BJ (cell line): ENCODE measurements at regions not wholly inside any gene's neighbourhood (a gene's known extent, or its start where the extent isn't known, plus 50 kb on each side); places are given as distances from the start of the nearest gene placed in this dataset.

Experiments
- CTCF ChIA-PET: fragments of 350-600 bp; formaldehyde crosslinking; extraction: SDS; loops from one replicate; lab custom pipeline; 2021; ENCODE audit warnings: antibody characterized with exemption, inconsistent platforms; lab: Yijun Ruan, JAX
- POLR2A ChIA-PET: fragments of 300-600 bp; sonication (Branson Sonifier 250); formaldehyde crosslinking; extraction: SDS; loops from one replicate; lab custom pipeline; 2021; ENCODE audit warnings: antibody characterized with exemption; lab: Charles Lee
- DNase-seq: peaks from one replicate; pipeline ENCODE4 v3.0.0-alpha.2; 2011; ENCODE audit warnings: low read depth
- H3K27me3 ChIP-seq: 2 replicates; pipeline ENCODE4 v1.6.0; 2011; ENCODE audit warnings: low read length; ENCODE audit not compliant: control insufficient read depth, insufficient read depth
- H3K36me3 ChIP-seq: 2 replicates; pipeline ENCODE4 v1.5.1; 2011; ENCODE audit warnings: low read length; ENCODE audit not compliant: control insufficient read depth, insufficient read depth
- H3K4me3 ChIP-seq: 2 replicates; pipeline ENCODE4 v1.5.1; 2011; ENCODE audit warnings: low read depth, mild to moderate bottlenecking, control low read depth, low read length
- TF ChIP-seq, protein P1 (sequence below): IDR thresholded peaks from 2 replicates; pipeline ENCODE4 v1.5.1; 2011; ENCODE audit warnings: low read depth, mild to moderate bottlenecking, control low read depth, inconsistent platforms, low read length, moderate library complexity; ENCODE audit not compliant: insufficient read depth

DNA sequence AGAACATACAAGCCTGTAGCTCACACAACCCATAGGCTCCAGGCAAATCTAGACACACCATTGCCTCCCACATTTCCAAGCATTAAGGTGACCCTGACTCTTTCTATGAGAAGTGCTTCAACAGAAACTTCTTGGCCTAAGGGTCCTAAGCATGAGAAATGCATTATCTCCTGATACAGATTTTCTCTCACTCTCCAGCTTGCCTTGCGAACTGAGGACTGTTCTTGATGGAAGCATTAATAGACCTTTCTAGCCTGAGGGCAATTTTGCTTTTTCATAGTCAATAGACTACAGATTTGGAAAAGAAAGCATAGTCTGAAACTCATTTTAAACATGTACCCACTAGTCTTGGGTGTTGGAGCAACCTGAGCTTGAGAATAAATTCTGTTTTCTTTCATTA is 1801.3 kb upstream of the PCDH7 start:
- DNase-seq: no peak
- ChIA-PET POLR2A (no interaction called here), CTCF (no interaction called here)
- TF ChIP-seq, protein P1, sequence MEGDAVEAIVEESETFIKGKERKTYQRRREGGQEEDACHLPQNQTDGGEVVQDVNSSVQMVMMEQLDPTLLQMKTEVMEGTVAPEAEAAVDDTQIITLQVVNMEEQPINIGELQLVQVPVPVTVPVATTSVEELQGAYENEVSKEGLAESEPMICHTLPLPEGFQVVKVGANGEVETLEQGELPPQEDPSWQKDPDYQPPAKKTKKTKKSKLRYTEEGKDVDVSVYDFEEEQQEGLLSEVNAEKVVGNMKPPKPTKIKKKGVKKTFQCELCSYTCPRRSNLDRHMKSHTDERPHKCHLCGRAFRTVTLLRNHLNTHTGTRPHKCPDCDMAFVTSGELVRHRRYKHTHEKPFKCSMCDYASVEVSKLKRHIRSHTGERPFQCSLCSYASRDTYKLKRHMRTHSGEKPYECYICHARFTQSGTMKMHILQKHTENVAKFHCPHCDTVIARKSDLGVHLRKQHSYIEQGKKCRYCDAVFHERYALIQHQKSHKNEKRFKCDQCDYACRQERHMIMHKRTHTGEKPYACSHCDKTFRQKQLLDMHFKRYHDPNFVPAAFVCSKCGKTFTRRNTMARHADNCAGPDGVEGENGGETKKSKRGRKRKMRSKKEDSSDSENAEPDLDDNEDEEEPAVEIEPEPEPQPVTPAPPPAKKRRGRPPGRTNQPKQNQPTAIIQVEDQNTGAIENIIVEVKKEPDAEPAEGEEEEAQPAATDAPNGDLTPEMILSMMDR: no peak
- H3K4me3 ChIP-seq: no peak overlapping the region
- no peaks in the 10 kb centered on the region for H3K36me3 ChIP-seq
- no peaks in the 10 kb centered on the region for H3K27me3 ChIP-seq

DNA sequence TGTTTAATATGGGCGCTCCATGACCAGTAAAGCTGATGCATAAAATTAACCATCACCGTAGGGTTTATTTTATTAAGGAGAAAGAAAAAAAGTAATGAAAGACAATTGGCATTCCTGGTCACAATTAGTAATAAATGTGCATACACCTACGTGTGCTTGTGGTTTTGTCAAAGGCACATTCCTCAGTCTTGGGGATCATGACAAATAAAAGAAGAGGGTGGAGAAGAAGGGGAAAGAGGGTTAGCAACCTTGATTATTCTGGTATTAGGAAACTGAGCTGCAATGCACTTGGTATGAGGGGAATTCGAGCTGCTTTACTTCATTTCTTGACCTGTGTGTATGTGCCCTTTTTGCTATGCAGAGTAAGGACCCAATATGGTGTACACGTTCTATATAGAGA is 1798.3 kb upstream of the PCDH7 start:
- ChIA-PET POLR2A (no interaction called here), CTCF (no interaction called here)
- TF ChIP-seq, protein P1: no peak
- Histone ChIP-seq H3K4me3 (no peak overlapping the region), H3K27me3 (no peaks in the 10 kb centered on the region), H3K36me3 (no peaks in the 10 kb centered on the region)
- DNase-seq: no peak

DNA sequence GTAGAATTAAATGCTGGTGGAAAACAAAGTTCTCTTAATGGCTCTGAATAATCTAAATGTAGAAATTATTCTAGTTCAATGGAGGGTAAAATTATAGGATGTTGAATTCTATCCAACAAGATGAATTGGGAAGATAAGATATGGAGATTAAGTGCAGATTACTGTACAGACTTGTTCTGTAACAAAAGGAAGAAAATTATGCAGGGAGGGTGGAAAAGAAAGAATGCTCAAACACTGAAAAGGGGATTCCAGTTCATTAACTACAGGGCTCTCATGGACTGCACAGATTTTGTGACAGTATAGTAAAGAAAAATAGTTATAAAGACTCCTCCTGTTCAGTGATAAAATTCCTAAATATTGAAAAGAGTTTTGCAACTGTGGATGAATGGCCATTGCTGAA is 1794.0 kb upstream of the PCDH7 start:
- Histone ChIP-seq H3K36me3 (no peaks in the 10 kb centered on the region), H3K27me3 (no peaks in the 10 kb centered on the region), H3K4me3 (no peak overlapping the region)
- DNase-seq: no peak
- ChIA-PET POLR2A (no interaction called here), CTCF (no interaction called here)
- TF ChIP-seq, protein P1: no peak

DNA sequence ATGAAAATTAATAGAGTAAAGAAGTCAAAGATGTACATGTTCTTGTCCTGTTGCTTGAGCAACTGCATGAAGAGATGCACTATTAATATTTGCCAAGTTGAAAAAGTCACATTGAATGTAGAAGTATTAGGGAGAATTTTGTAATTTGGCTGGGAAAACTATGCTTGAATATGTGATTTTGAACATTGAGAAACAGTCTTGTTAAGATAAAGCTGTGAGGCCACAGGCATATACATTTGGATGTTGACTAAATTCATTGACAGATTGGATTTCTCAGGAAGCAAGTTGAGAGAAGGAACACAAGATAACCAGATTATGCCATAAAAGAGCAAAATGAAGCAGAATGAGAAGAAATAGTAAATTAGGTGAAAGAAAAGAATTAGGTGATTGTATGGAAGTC is 1777.5 kb upstream of the PCDH7 start:
- no peaks in the 10 kb centered on the region for H3K27me3 ChIP-seq
- DNase-seq: no peak
- POLR2A ChIA-PET: no interaction called here
- CTCF ChIA-PET: no interaction called here
- no peak overlapping the region for H3K4me3 ChIP-seq
- TF ChIP-seq, protein P1: no peak
- H3K36me3 ChIP-seq: no peaks in the 10 kb centered on the region

DNA sequence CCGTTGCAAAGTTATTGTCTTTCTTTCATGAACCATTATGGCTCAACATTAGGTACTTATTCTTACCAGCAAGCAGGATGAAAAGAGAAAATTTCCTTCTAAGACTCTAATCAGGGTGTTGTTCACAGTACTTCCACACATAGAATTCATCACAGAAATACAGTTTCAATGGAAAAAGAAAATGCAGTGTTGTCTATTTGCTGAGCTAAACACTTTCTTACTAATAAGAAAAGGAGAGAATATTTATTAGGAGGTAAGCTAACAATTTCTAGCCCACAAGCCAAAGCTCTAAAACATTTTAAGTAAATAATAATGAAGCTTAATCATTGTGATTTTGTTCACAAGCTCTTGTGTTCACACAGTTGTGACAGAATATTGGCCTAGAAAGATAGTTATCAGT is 1772.8 kb upstream of the PCDH7 start:
- ChIA-PET CTCF (interaction anchor here (0.6 to 0.7 kb wide), 2 partner anchors 12 to 33 kb away, joined by 3 read pairs; no protein-coding TSS in a partner anchor), POLR2A (no interaction called here)
- H3K27me3 ChIP-seq: no peaks in the 10 kb centered on the region
- TF ChIP-seq, protein P1: no peak
- no peak overlapping the region for H3K4me3 ChIP-seq
- no peak for DNase-seq
- no peaks in the 10 kb centered on the region for H3K36me3 ChIP-seq
